ENCODE measurements at regions not wholly inside any gene's neighbourhood (a gene's known extent, or its start where the extent isn't known, plus 50 kb on each side); places are given as distances from the start of the nearest gene placed in this dataset. TPM values are rescaled to one million over a fixed set of nuclear protein-coding genes. Genes with fewer than 3 reads are reported as not detected.

- no peak for ATAC-seq (ENCODE audit: low FRiP score)
- TF ChIP-seq, protein P1, sequence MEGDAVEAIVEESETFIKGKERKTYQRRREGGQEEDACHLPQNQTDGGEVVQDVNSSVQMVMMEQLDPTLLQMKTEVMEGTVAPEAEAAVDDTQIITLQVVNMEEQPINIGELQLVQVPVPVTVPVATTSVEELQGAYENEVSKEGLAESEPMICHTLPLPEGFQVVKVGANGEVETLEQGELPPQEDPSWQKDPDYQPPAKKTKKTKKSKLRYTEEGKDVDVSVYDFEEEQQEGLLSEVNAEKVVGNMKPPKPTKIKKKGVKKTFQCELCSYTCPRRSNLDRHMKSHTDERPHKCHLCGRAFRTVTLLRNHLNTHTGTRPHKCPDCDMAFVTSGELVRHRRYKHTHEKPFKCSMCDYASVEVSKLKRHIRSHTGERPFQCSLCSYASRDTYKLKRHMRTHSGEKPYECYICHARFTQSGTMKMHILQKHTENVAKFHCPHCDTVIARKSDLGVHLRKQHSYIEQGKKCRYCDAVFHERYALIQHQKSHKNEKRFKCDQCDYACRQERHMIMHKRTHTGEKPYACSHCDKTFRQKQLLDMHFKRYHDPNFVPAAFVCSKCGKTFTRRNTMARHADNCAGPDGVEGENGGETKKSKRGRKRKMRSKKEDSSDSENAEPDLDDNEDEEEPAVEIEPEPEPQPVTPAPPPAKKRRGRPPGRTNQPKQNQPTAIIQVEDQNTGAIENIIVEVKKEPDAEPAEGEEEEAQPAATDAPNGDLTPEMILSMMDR (IDR thresholded peaks at IDR 0.05): no peak
- DNase-seq (ENCODE audit: low spot score): no peak
Measured at GRCh38 chr13:59607172-59607571, 556.6 kb downstream of the DIAPH3 start.

DNA sequence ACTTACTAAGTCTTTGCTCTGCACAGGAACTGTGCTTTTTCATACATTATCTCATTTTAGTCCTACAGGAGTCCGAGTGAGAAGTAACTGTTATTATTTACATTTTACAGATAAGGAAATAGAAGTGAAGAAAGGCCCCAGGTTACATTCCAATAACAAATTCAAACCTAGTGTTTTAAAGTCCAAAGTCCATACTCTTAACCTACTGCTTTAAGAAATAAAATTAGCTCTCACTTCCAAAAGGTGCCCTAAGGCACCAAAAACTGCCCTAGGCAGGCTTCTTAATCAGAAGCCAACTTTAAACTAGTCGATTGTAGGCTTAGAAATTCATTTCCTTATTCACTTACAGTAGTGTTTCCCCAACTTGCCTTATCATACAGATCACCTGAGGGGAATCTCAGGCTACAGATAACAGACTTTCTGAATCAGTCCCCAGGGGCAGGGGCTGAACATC lies 555.9 kb downstream of the DIAPH3 start:
- TF ChIP-seq, protein P1 (IDR thresholded peaks at IDR 0.05): no peak
- DNase-seq (ENCODE audit: low spot score) (no peak), ATAC-seq (ENCODE audit: low FRiP score) (no peak)

DNA sequence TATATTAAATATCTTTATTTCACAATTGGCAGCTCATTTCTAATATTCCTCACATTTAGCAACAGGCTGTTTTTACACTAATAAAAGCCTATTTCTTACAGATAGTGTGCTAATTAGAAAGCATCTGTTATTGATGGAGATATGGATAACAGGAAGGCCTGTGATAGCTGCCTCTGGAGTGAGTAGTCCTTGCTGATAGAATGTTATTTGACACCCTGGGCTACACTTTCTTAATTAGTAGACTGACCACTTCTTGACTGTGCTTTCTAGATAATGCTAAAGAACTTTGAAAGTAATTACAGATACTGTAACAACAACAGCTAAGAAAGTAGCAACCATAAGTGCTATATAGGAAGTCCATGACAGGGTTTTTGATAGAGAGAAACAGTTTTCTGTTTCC lies 554.3 kb downstream of the DIAPH3 start:
- ATAC-seq (ENCODE audit: low FRiP score) (no peak), DNase-seq (ENCODE audit: low spot score) (no peak)
- TF ChIP-seq, protein P1 (IDR thresholded peaks at IDR 0.05): no peak

Small RNA genes in the stretch of these regions (small RNA-seq; reads per million reads assigned to genes)
- gene AL161423.1 (not detected), gene HMGN2P39 (not detected), gene RNA5SP30 (not detected), gene RNU7-88P (not detected), gene RNY4P29 (not detected)
